HUES48 (cell line): ENCODE measurements at regions not wholly inside any gene's neighbourhood (a gene's known extent, or its start where the extent isn't known, plus 50 kb on each side); places are given as distances from the start of the nearest gene placed in this dataset.
A peak's percentile ranks its signal among the peaks of the same experiment; 100 is the strongest.

Source experiments
- H3K27ac ChIP-seq: one replicate; pipeline ENCODE4 v1.7.0; 2013; ENCODE audit warnings: low read depth, low read length, inconsistent platforms
- H3K27me3 ChIP-seq: 2 replicates; pipeline ENCODE4 v1.6.1; 2013; ENCODE audit warnings: mild to moderate bottlenecking, low read length; ENCODE audit not compliant: control insufficient read depth, insufficient read depth
- H3K36me3 ChIP-seq: 2 replicates; pipeline ENCODE4 v1.6.1; 2013; ENCODE audit warnings: low read length; ENCODE audit not compliant: control insufficient read depth, insufficient read depth
- H3K4me1 ChIP-seq: 2 replicates; pipeline ENCODE4 v1.6.1; 2013; ENCODE audit warnings: mild to moderate bottlenecking, low read length; ENCODE audit not compliant: control insufficient read depth, insufficient read depth
- H3K4me3 ChIP-seq: 2 replicates; pipeline ENCODE4 v1.5.1; 2013; ENCODE audit warnings: mild to moderate bottlenecking, low read depth, low read length
- H3K9ac ChIP-seq: 2 replicates; pipeline ENCODE4 v1.6.1; 2013; ENCODE audit warnings: mild to moderate bottlenecking, low read depth, low read length, moderate library complexity
- H3K9me3 ChIP-seq: 2 replicates; pipeline ENCODE4 v1.6.1; 2013; ENCODE audit warnings: low read length; ENCODE audit not compliant: control insufficient read depth, insufficient read depth

DNA sequence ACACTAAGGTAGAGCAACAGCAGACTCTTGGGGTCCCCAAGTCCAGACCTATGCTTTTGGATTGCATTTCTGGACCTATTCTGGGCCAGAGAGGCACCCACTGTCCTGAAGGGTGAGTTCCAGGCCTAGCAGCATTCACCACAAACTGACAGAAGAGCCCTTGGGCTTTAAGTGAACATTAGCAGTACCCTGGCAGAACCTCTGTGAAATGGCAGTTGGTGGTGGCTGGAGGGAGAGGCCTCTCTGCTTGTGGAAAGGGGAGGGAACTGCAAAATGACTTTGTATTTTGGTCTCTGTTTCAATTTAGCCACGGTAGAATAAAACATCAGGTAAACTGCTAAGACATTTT lies 1211.9 kb downstream of the PCDH18 start:
- H3K4me1 ChIP-seq = peaks cover 19% of the 10 kb centered on the region
- no peaks in the 10 kb centered on the region for H3K36me3 ChIP-seq
- no peaks in the 10 kb centered on the region for H3K27me3 ChIP-seq
- H3K9ac ChIP-seq = no peak overlapping the region
- H3K27ac ChIP-seq = no peak overlapping the region
- H3K9me3 ChIP-seq = no peaks in the 10 kb centered on the region
- no peak overlapping the region for H3K4me3 ChIP-seq

GRCh38 chr4:136319789-136320464 lies 1212.4 kb downstream of the PCDH18 start:
- Histone ChIP-seq H3K27ac (no peak overlapping the region), H3K9me3 (no peaks in the 10 kb centered on the region), H3K36me3 (no peaks in the 10 kb centered on the region), H3K9ac (no peak overlapping the region), H3K27me3 (no peaks in the 10 kb centered on the region), H3K4me1 (peaks cover 19% of the 10 kb centered on the region), H3K4me3 (no peak overlapping the region)

- H3K27me3 ChIP-seq = no peaks in the 10 kb centered on the region
- H3K9ac ChIP-seq = 0 out of 2 replicates have a peak overlapping the region, but pooled peaks have one; percentile 20
- H3K27ac ChIP-seq = no peak overlapping the region
- peaks cover 19% of the 10 kb centered on the region for H3K4me1 ChIP-seq
- no peaks in the 10 kb centered on the region for H3K36me3 ChIP-seq
- no peak overlapping the region for H3K4me3 ChIP-seq
- H3K9me3 ChIP-seq = no peaks in the 10 kb centered on the region
Observed at GRCh38 chr4:136316961-136317360, 1215.3 kb downstream of the PCDH18 start.

GRCh38 chr4:136314686-136315085 lies 1217.6 kb downstream of the PCDH18 start:
- H3K9ac ChIP-seq = no peak overlapping the region

DNA sequence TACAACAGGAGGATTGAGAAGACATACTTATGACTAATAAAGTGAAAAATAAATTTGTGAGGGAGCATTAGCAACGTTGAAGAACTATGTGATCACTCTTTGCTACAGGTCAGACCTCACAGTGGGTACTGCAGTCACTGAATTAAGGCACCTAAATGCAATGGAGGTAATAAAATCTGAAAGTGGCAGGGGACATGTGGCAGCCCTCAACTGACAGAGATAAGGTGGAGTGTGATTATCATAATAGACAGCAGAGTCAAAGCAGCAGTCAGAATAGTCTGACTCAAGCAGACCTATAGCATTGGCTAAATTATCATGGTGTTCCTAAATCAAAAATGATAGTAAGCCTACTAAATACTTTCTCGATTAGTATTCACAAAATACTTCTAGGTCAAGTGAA lies 1220.5 kb downstream of the PCDH18 start:
- no peak overlapping the region for H3K9ac ChIP-seq
- no peaks in the 10 kb centered on the region for H3K27me3 ChIP-seq
- no peaks in the 10 kb centered on the region for H3K9me3 ChIP-seq
- H3K4me3 ChIP-seq = no peak overlapping the region
- peaks cover 12% of the 10 kb centered on the region for H3K4me1 ChIP-seq
- no peaks in the 10 kb centered on the region for H3K36me3 ChIP-seq
- H3K27ac ChIP-seq = no peak overlapping the region

More at GRCh38 chr4:136314686-136315085, 1217.6 kb downstream of the PCDH18 start:
- no peak overlapping the region for H3K4me3 ChIP-seq
- H3K27me3 ChIP-seq = no peaks in the 10 kb centered on the region
- H3K27ac ChIP-seq = no peak overlapping the region
- H3K9me3 ChIP-seq = no peaks in the 10 kb centered on the region
- peaks cover 19% of the 10 kb centered on the region for H3K4me1 ChIP-seq
- no peaks in the 10 kb centered on the region for H3K36me3 ChIP-seq

GRCh38 chr4:136307765-136308164 lies 1224.5 kb downstream of the PCDH18 start:
- no peak overlapping the region for H3K27ac ChIP-seq
- no peaks in the 10 kb centered on the region for H3K36me3 ChIP-seq

DNA sequence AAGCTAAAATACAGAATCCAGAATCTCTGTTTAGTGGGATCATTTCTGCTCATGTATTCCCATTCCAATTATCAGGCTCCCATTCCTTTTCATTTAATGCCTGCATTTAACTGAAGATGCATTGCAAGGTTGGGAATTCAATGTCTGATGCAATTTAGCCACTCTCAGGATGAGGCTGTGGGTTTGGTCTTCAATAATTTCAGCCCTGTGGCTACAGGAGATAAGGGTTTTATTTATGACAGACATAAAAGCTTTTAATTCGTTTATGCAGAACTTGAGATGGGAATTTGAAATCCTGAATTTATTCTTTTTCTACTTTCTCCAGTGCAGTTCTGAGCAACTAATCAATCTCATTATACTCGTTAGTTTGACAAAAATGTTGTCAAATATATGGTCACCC lies 1225.9 kb downstream of the PCDH18 start:
- no peaks in the 10 kb centered on the region for H3K9me3 ChIP-seq
- no peaks in the 10 kb centered on the region for H3K36me3 ChIP-seq
- H3K9ac ChIP-seq = no peak overlapping the region
- no peak overlapping the region for H3K27ac ChIP-seq
- H3K4me1 ChIP-seq = no peaks in the 10 kb centered on the region
- H3K27me3 ChIP-seq = no peaks in the 10 kb centered on the region
- no peak overlapping the region for H3K4me3 ChIP-seq

More at GRCh38 chr4:136307765-136308164, 1224.5 kb downstream of the PCDH18 start:
- H3K4me1 ChIP-seq = no peaks in the 10 kb centered on the region
- no peaks in the 10 kb centered on the region for H3K27me3 ChIP-seq
- no peak overlapping the region for H3K9ac ChIP-seq
- no peaks in the 10 kb centered on the region for H3K9me3 ChIP-seq
- H3K4me3 ChIP-seq = no peak overlapping the region

GRCh38 chr4:136302566-136302965 lies 1229.7 kb downstream of the PCDH18 start:
- Histone ChIP-seq H3K4me3 (no peak overlapping the region), H3K27me3 (no peaks in the 10 kb centered on the region), H3K27ac (no peak overlapping the region), H3K9ac (no peak overlapping the region), H3K4me1 (peaks cover 11% of the 10 kb centered on the region), H3K36me3 (no peaks in the 10 kb centered on the region), H3K9me3 (no peaks in the 10 kb centered on the region)

DNA sequence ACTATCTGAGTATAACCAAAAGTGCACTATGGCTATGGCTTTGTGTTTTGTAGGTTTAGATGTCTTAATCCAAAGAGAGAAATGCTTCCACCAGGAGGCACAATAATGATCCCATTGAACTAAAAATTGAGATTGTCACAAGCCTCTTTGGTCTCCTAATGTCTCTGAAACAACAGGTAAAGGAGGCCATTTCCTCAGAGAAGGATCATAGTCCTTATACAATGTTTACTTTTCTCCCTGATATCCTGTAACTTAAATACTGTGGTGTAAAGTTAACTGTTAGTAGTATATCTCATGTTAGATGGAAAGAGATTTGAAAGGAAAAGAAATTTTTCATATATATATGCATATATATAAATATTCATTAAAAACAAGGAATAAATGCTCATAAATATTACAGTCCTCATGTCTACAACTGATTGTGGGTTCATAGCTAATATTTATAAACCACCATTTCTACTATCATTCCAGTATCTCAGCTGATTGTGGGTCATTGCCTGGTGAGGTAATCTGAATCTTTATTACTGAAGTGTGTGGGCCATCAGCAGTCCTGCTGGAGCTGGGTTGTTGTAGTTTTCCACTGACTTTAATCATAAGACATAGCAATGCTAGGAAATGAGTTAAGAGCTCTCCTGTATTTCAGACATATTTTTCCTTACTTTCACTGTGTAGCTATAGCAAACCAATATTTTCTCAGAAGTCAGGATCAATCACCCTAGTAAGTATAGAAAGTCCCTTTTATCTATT lies 1230.4 kb downstream of the PCDH18 start:
- Histone ChIP-seq H3K27ac (no peak overlapping the region), H3K27me3 (no peaks in the 10 kb centered on the region), H3K9me3 (no peaks in the 10 kb centered on the region), H3K36me3 (no peaks in the 10 kb centered on the region), H3K4me1 (peaks cover 11% of the 10 kb centered on the region), H3K4me3 (no peak overlapping the region), H3K9ac (no peak overlapping the region)

DNA sequence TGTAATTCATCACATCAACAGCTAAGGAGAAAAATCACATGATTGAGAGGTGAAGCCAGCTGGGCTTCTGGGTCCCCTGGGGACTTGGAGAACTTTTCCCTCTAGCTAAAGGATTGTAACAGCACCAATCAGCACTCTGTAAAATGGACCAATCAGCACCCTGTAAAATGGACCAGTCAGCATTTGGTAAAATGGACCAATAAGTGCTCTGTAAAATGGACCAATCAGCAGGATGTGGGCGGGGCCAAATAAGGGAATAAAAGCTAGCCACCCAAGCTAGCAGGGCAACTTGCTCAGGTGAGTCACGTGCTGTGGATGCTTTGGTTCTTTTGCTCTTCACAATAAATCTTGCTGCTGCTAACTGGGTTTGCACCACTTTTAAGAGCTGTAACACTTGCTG lies 1248.3 kb downstream of the PCDH18 start:
- Histone ChIP-seq H3K9ac (no peak overlapping the region), H3K9me3 (peaks cover 5% of the 10 kb centered on the region; the same call in 1 of the 2 replicates), H3K36me3 (no peaks in the 10 kb centered on the region), H3K27ac (no peak overlapping the region), H3K27me3 (no peaks in the 10 kb centered on the region), H3K4me1 (peaks cover 33% of the 10 kb centered on the region), H3K4me3 (no peak overlapping the region)

GRCh38 chr4:136281889-136282288 lies 1250.4 kb downstream of the PCDH18 start:
- H3K4me1 ChIP-seq = peaks cover 53% of the 10 kb centered on the region
- no peaks in the 10 kb centered on the region for H3K36me3 ChIP-seq
- H3K9ac ChIP-seq = peak overlapping the region; percentile 29; the same call in 1 of the 2 replicates
- H3K9me3 ChIP-seq = peaks cover 5% of the 10 kb centered on the region; the same call in 1 of the 2 replicates
- no peaks in the 10 kb centered on the region for H3K27me3 ChIP-seq
- H3K27ac ChIP-seq = peak overlapping the region; percentile 91
- peak overlapping the region; percentile 46 for H3K4me3 ChIP-seq
